ENCODE measurements at regions not wholly inside any gene's neighbourhood (a gene's known extent, or its start where the extent isn't known, plus 50 kb on each side); places are given as distances from the start of the nearest gene placed in this dataset.

- TF ChIP-seq SIN3A (IDR thresholded peaks at IDR 0.05; ENCODE audit: borderline replicate concordance, insufficient read depth, low read length): no peak
- TF ChIP-seq, protein P1, sequence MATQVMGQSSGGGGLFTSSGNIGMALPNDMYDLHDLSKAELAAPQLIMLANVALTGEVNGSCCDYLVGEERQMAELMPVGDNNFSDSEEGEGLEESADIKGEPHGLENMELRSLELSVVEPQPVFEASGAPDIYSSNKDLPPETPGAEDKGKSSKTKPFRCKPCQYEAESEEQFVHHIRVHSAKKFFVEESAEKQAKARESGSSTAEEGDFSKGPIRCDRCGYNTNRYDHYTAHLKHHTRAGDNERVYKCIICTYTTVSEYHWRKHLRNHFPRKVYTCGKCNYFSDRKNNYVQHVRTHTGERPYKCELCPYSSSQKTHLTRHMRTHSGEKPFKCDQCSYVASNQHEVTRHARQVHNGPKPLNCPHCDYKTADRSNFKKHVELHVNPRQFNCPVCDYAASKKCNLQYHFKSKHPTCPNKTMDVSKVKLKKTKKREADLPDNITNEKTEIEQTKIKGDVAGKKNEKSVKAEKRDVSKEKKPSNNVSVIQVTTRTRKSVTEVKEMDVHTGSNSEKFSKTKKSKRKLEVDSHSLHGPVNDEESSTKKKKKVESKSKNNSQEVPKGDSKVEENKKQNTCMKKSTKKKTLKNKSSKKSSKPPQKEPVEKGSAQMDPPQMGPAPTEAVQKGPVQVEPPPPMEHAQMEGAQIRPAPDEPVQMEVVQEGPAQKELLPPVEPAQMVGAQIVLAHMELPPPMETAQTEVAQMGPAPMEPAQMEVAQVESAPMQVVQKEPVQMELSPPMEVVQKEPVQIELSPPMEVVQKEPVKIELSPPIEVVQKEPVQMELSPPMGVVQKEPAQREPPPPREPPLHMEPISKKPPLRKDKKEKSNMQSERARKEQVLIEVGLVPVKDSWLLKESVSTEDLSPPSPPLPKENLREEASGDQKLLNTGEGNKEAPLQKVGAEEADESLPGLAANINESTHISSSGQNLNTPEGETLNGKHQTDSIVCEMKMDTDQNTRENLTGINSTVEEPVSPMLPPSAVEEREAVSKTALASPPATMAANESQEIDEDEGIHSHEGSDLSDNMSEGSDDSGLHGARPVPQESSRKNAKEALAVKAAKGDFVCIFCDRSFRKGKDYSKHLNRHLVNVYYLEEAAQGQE (IDR thresholded peaks at IDR 0.05; ENCODE audit: insufficient read depth in 1 of 2, low read depth in 2 of 2, low read length in 2 of 2): no peak
- TF ChIP-seq FOXP2 (optimal IDR thresholded peaks at IDR 0.05; ENCODE audit: borderline replicate concordance, extremely low read depth, extremely low read length, insufficient read depth): no peak
- no peak for TF ChIP-seq POLR2AphosphoS5 (IDR thresholded peaks at IDR 0.05; ENCODE audit: low read depth, low read length)
- TF ChIP-seq TAF1 (IDR thresholded peaks at IDR 0.05; ENCODE audit: borderline replicate concordance, insufficient read depth, low read length): no peak
Observed at GRCh38 chr6:9783567-9783966, 631.3 kb downstream of the TFAP2A start.

DNA sequence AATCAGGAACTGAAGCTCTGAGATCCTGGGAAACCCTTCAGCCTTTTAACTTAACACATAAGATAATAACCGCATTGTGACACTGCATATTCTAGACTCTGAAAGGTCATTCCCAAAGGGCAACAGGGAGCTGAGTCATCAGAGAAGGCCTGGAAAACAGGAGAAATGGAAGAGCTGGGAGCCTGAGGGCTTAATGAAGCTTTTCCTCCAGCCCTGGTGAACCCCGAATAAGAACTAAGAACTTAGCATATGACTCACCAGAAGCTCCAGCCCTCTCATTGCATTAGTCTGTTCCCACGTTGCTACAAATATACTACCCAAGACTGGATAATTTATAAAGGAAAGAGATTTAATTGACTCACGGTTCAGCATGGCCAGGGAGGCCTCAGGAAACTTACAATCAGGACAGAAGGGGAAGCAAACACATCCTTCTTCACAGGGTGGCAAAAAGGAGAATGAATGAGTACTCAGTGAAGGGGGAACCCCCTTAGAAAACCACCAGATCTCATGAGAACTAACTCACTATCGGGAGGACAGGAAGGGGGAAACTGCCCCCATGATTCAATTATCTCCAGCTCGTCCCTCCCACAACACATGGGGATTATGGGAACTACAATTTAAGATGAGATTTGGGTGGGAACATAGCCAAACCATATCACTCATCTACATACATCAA is 648.5 kb downstream of the TFAP2A start:
- TF ChIP-seq, protein P1 (IDR thresholded peaks at IDR 0.05; ENCODE audit: insufficient read depth in 1 of 2, low read depth in 2 of 2, low read length in 2 of 2): peak in 1 of 2 experiments; percentile 54; a peak in 1 of 4 replicates
- TF ChIP-seq POLR2AphosphoS5 (IDR thresholded peaks at IDR 0.05; ENCODE audit: low read depth, low read length): peak; percentile 52; the same call in 1 of the 2 replicates
- TF ChIP-seq TAF1 (IDR thresholded peaks at IDR 0.05; ENCODE audit: borderline replicate concordance, insufficient read depth, low read length): no peak
- no peak for TF ChIP-seq SIN3A (IDR thresholded peaks at IDR 0.05; ENCODE audit: borderline replicate concordance, insufficient read depth, low read length)

DNA sequence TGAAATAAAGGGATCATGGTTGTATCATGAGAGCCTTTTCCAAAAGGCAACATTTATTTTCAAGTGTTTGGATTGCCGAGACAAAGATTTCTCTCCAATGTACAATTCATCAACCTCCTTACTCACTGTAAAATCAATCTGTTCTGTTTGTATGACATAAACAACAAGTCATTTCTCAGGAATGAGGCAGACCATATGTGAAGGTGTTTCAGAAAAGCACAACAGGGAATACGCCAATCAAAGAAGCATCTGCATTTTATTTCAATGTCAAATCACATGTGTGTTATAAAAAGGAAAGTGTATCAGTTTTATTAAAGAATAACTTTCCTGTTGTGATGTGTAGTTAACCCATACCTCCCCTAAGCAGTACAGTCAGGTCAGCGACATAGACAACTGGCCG is 653.7 kb downstream of the TFAP2A start:
- TF ChIP-seq FOXP2 (optimal IDR thresholded peaks at IDR 0.05; ENCODE audit: borderline replicate concordance, extremely low read depth, extremely low read length, insufficient read depth) (no peak), TAF1 (IDR thresholded peaks at IDR 0.05; ENCODE audit: borderline replicate concordance, insufficient read depth, low read length) (no peak), SIN3A (IDR thresholded peaks at IDR 0.05; ENCODE audit: borderline replicate concordance, insufficient read depth, low read length) (no peak), POLR2AphosphoS5 (IDR thresholded peaks at IDR 0.05; ENCODE audit: low read depth, low read length) (no peak)
- TF ChIP-seq, protein P1 (IDR thresholded peaks at IDR 0.05; ENCODE audit: insufficient read depth in 1 of 2, low read depth in 2 of 2, low read length in 2 of 2): no peak

DNA sequence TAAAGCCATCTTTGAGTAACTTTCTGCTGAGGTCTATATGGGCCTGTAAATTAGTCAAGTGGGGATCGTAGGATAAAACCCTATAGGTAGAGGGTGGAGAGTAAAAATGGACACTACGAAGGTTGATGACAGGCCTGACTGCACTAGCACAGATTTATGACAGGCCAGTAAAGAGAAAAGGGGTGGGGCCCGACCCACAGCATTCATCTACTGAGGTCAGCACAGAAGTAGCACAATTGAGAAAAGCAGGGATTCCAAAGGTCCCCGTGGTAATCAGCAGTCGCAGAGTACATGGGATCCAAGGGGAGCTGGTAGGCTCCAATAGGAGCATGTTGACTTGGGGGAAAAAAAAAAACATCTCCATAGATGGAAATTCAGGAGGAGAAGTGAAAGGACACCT is 660.4 kb downstream of the TFAP2A start:
- no peak for TF ChIP-seq POLR2AphosphoS5 (IDR thresholded peaks at IDR 0.05; ENCODE audit: low read depth, low read length)
- no peak for TF ChIP-seq FOXP2 (optimal IDR thresholded peaks at IDR 0.05; ENCODE audit: borderline replicate concordance, extremely low read depth, extremely low read length, insufficient read depth)
- TF ChIP-seq, protein P1 (IDR thresholded peaks at IDR 0.05; ENCODE audit: insufficient read depth in 1 of 2, low read depth in 2 of 2, low read length in 2 of 2): no peak
- no peak for TF ChIP-seq TAF1 (IDR thresholded peaks at IDR 0.05; ENCODE audit: borderline replicate concordance, insufficient read depth, low read length)
- no peak for TF ChIP-seq SIN3A (IDR thresholded peaks at IDR 0.05; ENCODE audit: borderline replicate concordance, insufficient read depth, low read length)

Measured in PFSK-1 (cell line).